HEK293 (cell line): ENCODE measurements at regions not wholly inside any gene's neighbourhood (a gene's known extent, or its start where the extent isn't known, plus 50 kb on each side); places are given as distances from the start of the nearest gene placed in this dataset.

Experiments used
- CTCF ChIA-PET: fragments of 350-600 bp; formaldehyde crosslinking; extraction: SDS; loops from one replicate; lab custom pipeline; 2021; ENCODE audit warnings: antibody characterized with exemption; lab: Yijun Ruan, JAX
- POLR2A ChIA-PET: fragments of 300-600 bp; formaldehyde crosslinking; extraction: SDS; loops from one replicate; lab custom pipeline; 2020; ENCODE audit warnings: antibody characterized with exemption, inconsistent platforms; lab: Yijun Ruan, JAX
- H3K27ac ChIP-seq: fragments of 200-500 bp; sonication (Bioruptor generic); 2 replicates; pipeline ENCODE4 v1.5.1; 2014; ENCODE audit warnings: low read depth, low read length, control low read depth, inconsistent platforms; ENCODE audit errors: extremely low read depth
- H3K36me3 ChIP-seq, 2 experiments: fragments of 200-500 bp in 1 of 2; sonication (Bioruptor generic) in 1 of 2; 1 replicate in 1 of 2; 2 replicates in 1 of 2; pipeline ENCODE4 v1.5.1; 2014 to 2017; ENCODE audit warnings: inconsistent platforms in 2 of 2, low read length in 2 of 2; ENCODE audit not compliant: control insufficient read depth in 2 of 2, insufficient read depth in 1 of 2
- H3K4me1 ChIP-seq: fragments of 200-500 bp; sonication (Bioruptor generic); 2 replicates; pipeline ENCODE4 v1.5.1; 2014; ENCODE audit warnings: mild to moderate bottlenecking, low read length, inconsistent platforms; ENCODE audit not compliant: control insufficient read depth, insufficient read depth
- H3K4me3 ChIP-seq: 2 replicates; pipeline ENCODE4 v1.5.1; 2011; ENCODE audit warnings: low read depth, mild to moderate bottlenecking, control low read depth, low read length, moderate library complexity
- H3K9me3 ChIP-seq: fragments of 200-500 bp; sonication (Bioruptor generic); 2 replicates; pipeline ENCODE4 v1.5.1; 2014; ENCODE audit warnings: low read depth, low read length, inconsistent platforms; ENCODE audit not compliant: control insufficient read depth, insufficient read depth
- IKZF3 ChIP-seq: fragments of 450-650 bp; IDR thresholded peaks from 2 replicates; pipeline ENCODE4 v1.5.0; 2018; ENCODE audit warnings: missing biosample characterization, mild to moderate bottlenecking, missing genetic modification characterization, moderate library complexity
- MZF1 ChIP-seq: fragments of 450-650 bp; formaldehyde crosslinking; IDR thresholded peaks from 2 replicates; pipeline ENCODE4 v1.5.1; 2017; ENCODE audit warnings: missing biosample characterization, missing genetic modification characterization, borderline replicate concordance
- OSR2 ChIP-seq: fragments of 450-650 bp; formaldehyde crosslinking; IDR thresholded peaks from 2 replicates; pipeline ENCODE4 v1.5.1; 2016; ENCODE audit warnings: missing biosample characterization, missing genetic modification characterization
- SALL2 ChIP-seq: fragments of 450-650 bp; formaldehyde crosslinking; IDR thresholded peaks from 2 replicates; pipeline ENCODE4 v1.5.0; 2017; ENCODE audit warnings: missing biosample characterization, mild to moderate bottlenecking, missing genetic modification characterization, borderline replicate concordance
- SP3 ChIP-seq: fragments of 450-650 bp; formaldehyde crosslinking; IDR thresholded peaks from 2 replicates; pipeline ENCODE4 v1.5.1; 2016; ENCODE audit warnings: missing biosample characterization, missing genetic modification characterization
- ZBTB8A ChIP-seq: fragments of 450-650 bp; formaldehyde crosslinking; IDR thresholded peaks from 2 replicates; pipeline ENCODE4 v1.5.1; 2016; ENCODE audit warnings: missing biosample characterization, missing genetic modification characterization
- ZFP41 ChIP-seq: fragments of 450-650 bp; formaldehyde crosslinking; IDR thresholded peaks from 2 replicates; pipeline ENCODE4 v1.5.1; 2016; ENCODE audit warnings: missing biosample characterization, missing genetic modification characterization, borderline replicate concordance
- ZNF10 ChIP-seq: fragments of 450-650 bp; formaldehyde crosslinking; IDR thresholded peaks from 2 replicates; pipeline ENCODE4 v1.5.1; 2017; ENCODE audit warnings: missing biosample characterization, missing genetic modification characterization
- ZNF133 ChIP-seq: fragments of 450-650 bp; formaldehyde crosslinking; IDR thresholded peaks from 2 replicates; pipeline ENCODE4 v1.5.1; 2016; ENCODE audit warnings: missing biosample characterization, missing genetic modification characterization
- ZNF221 ChIP-seq: fragments of 450-650 bp; formaldehyde crosslinking; IDR thresholded peaks from 2 replicates; pipeline ENCODE4 v1.5.1; 2017; ENCODE audit warnings: missing biosample characterization, missing genetic modification characterization, borderline replicate concordance
- ZNF23 ChIP-seq: fragments of 450-650 bp; formaldehyde crosslinking; IDR thresholded peaks from 2 replicates; pipeline ENCODE4 v1.5.1; 2016; ENCODE audit warnings: missing biosample characterization, missing genetic modification characterization, borderline replicate concordance
- ZNF239 ChIP-seq: fragments of 450-650 bp; formaldehyde crosslinking; IDR thresholded peaks from 2 replicates; pipeline ENCODE4 v1.5.1; 2016; ENCODE audit warnings: missing biosample characterization, missing genetic modification characterization
- ZNF24 ChIP-seq: fragments of 450-650 bp; formaldehyde crosslinking; IDR thresholded peaks from 2 replicates; pipeline ENCODE4 v1.5.1; 2016; ENCODE audit warnings: missing biosample characterization, missing genetic modification characterization
- ZNF341 ChIP-seq: fragments of 450-650 bp; formaldehyde crosslinking; IDR thresholded peaks from 2 replicates; pipeline ENCODE4; 2016; ENCODE audit warnings: low read depth, missing biosample characterization, missing genetic modification characterization
- ZNF473 ChIP-seq: fragments of 450-650 bp; formaldehyde crosslinking; IDR thresholded peaks from 2 replicates; pipeline ENCODE4 v1.5.1; 2017; ENCODE audit warnings: missing biosample characterization, missing genetic modification characterization
- ZNF585B ChIP-seq: fragments of 450-650 bp; formaldehyde crosslinking; IDR thresholded peaks from 2 replicates; pipeline ENCODE4 v1.5.1; 2016; ENCODE audit warnings: missing biosample characterization, missing genetic modification characterization
- ZNF610 ChIP-seq: fragments of 450-650 bp; formaldehyde crosslinking; IDR thresholded peaks from 2 replicates; pipeline ENCODE4 v1.5.1; 2016; ENCODE audit warnings: missing biosample characterization, missing genetic modification characterization, borderline replicate concordance
- ZNF707 ChIP-seq: fragments of 450-650 bp; formaldehyde crosslinking; IDR thresholded peaks from 2 replicates; pipeline ENCODE4 v1.5.1; 2016; ENCODE audit warnings: missing biosample characterization, missing genetic modification characterization
- ZNF76 ChIP-seq: fragments of 450-650 bp; formaldehyde crosslinking; IDR thresholded peaks from 2 replicates; pipeline ENCODE4; 2016; ENCODE audit warnings: low read depth, missing biosample characterization, missing genetic modification characterization, borderline replicate concordance
- ZSCAN23 ChIP-seq: fragments of 450-650 bp; formaldehyde crosslinking; IDR thresholded peaks from 2 replicates; pipeline ENCODE4 v1.5.1; 2016; ENCODE audit warnings: missing biosample characterization, missing genetic modification characterization
- TF ChIP-seq, protein P1 (sequence below): fragments of 450-650 bp; formaldehyde crosslinking; conservative IDR thresholded peaks from 2 replicates; pipeline ENCODE4 v1.5.1; 2016; ENCODE audit warnings: low read depth, missing biosample characterization, missing genetic modification characterization
- TF ChIP-seq, protein P2 (sequence below): fragments of 450-650 bp; formaldehyde crosslinking; IDR thresholded peaks from 2 replicates; pipeline ENCODE4 v1.5.0; 2017; ENCODE audit warnings: missing biosample characterization, missing genetic modification characterization, borderline replicate concordance
- TF ChIP-seq, protein P3 (sequence below): fragments of 450-650 bp; formaldehyde crosslinking; IDR thresholded peaks from 2 replicates; pipeline ENCODE4 v1.5.1; 2017; ENCODE audit warnings: missing biosample characterization, missing genetic modification characterization

DNA sequence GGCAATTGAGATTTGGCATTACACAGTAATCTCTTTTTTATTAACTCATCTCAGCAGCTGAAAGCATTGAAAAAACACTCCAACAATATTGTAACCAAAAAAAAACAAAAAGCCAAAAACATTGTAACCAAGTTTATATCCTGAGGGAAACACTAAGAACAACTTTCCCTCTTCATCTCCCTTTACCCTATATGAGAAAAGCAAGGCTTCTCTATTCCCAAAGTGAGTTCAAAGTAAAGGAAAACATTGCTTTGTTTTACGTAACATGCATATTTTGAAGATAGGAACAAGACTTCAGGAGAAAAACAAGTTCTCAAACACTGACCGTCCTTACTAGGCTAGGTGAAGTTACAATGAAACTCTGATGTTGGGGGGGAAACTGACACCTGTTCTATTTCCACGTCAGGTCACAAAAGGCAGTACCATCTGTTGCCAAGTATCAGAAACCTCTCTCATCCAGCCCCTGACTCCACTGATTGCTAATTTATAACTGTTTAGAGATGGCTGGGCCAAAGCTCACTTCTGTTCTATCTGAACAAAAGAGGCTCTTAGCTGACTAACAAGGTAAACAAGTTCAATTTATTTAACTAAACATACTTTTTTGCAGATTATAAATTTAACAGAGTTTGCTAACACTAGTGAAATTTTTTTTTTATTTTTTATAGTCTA, 67.9 kb upstream of the PLXNC1 start:
- ChIA-PET CTCF (interaction anchor here (0.6 to 2.3 kb wide), 3 partner anchors 10 to 313 kb away, joined by 3 to 14 read pairs (median 5); no protein-coding TSS in a partner anchor), POLR2A (no interaction called here)
- TF ChIP-seq, protein P1, sequence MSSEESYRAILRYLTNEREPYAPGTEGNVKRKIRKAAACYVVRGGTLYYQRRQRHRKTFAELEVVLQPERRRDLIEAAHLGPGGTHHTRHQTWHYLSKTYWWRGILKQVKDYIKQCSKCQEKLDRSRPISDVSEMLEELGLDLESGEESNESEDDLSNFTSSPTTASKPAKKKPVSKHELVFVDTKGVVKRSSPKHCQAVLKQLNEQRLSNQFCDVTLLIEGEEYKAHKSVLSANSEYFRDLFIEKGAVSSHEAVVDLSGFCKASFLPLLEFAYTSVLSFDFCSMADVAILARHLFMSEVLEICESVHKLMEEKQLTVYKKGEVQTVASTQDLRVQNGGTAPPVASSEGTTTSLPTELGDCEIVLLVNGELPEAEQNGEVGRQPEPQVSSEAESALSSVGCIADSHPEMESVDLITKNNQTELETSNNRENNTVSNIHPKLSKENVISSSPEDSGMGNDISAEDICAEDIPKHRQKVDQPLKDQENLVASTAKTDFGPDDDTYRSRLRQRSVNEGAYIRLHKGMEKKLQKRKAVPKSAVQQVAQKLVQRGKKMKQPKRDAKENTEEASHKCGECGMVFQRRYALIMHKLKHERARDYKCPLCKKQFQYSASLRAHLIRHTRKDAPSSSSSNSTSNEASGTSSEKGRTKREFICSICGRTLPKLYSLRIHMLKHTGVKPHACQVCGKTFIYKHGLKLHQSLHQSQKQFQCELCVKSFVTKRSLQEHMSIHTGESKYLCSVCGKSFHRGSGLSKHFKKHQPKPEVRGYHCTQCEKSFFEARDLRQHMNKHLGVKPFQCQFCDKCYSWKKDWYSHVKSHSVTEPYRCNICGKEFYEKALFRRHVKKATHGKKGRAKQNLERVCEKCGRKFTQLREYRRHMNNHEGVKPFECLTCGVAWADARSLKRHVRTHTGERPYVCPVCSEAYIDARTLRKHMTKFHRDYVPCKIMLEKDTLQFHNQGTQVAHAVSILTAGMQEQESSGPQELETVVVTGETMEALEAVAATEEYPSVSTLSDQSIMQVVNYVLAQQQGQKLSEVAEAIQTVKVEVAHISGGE (tag by site-specific recombination), result no peak
- TF ChIP-seq IKZF3 (tag by site-specific recombination) (no peak), ZSCAN23 (tag by site-specific recombination) (no peak), ZNF133 (tag by site-specific recombination) (no peak), ZNF76 (tag by site-specific recombination) (no peak), ZNF221 (tag by site-specific recombination) (no peak)
- Histone ChIP-seq H3K4me1 (no peaks in the 10 kb centered on the region), H3K36me3 (no peaks in the 10 kb centered on the region), H3K9me3 (no peaks in the 10 kb centered on the region), H3K4me3 (no peak overlapping the region), H3K27ac (no peak overlapping the region)

DNA sequence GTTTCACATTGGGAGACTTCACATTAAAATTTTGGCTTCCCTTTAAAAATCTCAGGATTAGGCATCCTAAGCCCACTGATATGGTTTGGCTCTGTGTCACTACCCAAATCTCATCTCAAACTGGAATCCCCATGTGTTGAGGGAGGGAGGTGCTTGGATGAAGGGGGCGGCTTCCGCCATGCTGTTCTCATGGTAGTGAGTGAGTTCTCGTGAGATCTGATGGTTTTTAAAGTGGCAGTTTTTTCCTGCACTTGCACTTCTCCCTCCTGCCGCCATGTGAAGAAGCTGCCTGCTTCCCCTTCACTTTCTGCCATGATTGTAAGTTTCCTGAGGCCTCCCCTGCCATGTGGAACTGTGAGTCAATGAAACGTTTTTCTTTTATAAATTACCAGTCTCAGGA, 65.7 kb upstream of the PLXNC1 start:
- ChIA-PET POLR2A (no interaction called here), CTCF (interaction anchor here (0.6 to 2.3 kb wide), 2 partner anchors 19 to 577 kb away, joined by 3 to 14 read pairs; no protein-coding TSS in a partner anchor)
- Histone ChIP-seq H3K4me3 (no peak overlapping the region), H3K4me1 (no peaks in the 10 kb centered on the region), H3K27ac (no peak overlapping the region), H3K9me3 (no peaks in the 10 kb centered on the region), H3K36me3 (no peaks in the 10 kb centered on the region)
- no peak for TF ChIP-seq ZNF707
- no peak for TF ChIP-seq ZFP41
- TF ChIP-seq ZNF23 (tag by site-specific recombination), result no peak
- no peak for TF ChIP-seq ZNF610 (tag by site-specific recombination)
- no peak for TF ChIP-seq ZNF341 (tag by site-specific recombination)
- no peak for TF ChIP-seq ZNF585B (tag by site-specific recombination)
- TF ChIP-seq OSR2, result no peak
- no peak for TF ChIP-seq ZNF10 (tag by site-specific recombination)
- TF ChIP-seq ZNF24 (tag by site-specific recombination), result no peak
- no peak for TF ChIP-seq ZNF239 (tag by site-specific recombination)
- no peak for TF ChIP-seq MZF1
- TF ChIP-seq, protein P2, sequence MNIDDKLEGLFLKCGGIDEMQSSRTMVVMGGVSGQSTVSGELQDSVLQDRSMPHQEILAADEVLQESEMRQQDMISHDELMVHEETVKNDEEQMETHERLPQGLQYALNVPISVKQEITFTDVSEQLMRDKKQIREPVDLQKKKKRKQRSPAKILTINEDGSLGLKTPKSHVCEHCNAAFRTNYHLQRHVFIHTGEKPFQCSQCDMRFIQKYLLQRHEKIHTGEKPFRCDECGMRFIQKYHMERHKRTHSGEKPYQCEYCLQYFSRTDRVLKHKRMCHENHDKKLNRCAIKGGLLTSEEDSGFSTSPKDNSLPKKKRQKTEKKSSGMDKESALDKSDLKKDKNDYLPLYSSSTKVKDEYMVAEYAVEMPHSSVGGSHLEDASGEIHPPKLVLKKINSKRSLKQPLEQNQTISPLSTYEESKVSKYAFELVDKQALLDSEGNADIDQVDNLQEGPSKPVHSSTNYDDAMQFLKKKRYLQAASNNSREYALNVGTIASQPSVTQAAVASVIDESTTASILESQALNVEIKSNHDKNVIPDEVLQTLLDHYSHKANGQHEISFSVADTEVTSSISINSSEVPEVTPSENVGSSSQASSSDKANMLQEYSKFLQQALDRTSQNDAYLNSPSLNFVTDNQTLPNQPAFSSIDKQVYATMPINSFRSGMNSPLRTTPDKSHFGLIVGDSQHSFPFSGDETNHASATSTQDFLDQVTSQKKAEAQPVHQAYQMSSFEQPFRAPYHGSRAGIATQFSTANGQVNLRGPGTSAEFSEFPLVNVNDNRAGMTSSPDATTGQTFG (tag by site-specific recombination), result no peak
- no peak for TF ChIP-seq SP3 (tag by site-specific recombination)
- TF ChIP-seq ZNF473 (tag by site-specific recombination), result no peak
- no peak for TF ChIP-seq SALL2 (tag by site-specific recombination)
- no peak for TF ChIP-seq ZBTB8A
- TF ChIP-seq, protein P3, sequence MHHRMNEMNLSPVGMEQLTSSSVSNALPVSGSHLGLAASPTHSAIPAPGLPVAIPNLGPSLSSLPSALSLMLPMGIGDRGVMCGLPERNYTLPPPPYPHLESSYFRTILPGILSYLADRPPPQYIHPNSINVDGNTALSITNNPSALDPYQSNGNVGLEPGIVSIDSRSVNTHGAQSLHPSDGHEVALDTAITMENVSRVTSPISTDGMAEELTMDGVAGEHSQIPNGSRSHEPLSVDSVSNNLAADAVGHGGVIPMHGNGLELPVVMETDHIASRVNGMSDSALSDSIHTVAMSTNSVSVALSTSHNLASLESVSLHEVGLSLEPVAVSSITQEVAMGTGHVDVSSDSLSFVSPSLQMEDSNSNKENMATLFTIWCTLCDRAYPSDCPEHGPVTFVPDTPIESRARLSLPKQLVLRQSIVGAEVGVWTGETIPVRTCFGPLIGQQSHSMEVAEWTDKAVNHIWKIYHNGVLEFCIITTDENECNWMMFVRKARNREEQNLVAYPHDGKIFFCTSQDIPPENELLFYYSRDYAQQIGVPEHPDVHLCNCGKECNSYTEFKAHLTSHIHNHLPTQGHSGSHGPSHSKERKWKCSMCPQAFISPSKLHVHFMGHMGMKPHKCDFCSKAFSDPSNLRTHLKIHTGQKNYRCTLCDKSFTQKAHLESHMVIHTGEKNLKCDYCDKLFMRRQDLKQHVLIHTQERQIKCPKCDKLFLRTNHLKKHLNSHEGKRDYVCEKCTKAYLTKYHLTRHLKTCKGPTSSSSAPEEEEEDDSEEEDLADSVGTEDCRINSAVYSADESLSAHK (tag by site-specific recombination), result no peak
